GM10248 (cell line): ENCODE measurements at regions not wholly inside any gene's neighbourhood (a gene's known extent, or its start where the extent isn't known, plus 50 kb on each side); places are given as distances from the start of the nearest gene placed in this dataset.

ENCODE experiments used
- CTCF ChIA-PET: fragments of 300-600 bp; sonication (Branson Sonifier 250); formaldehyde crosslinking; extraction: SDS; loops from one replicate; lab custom pipeline; 2021; ENCODE audit warnings: antibody characterized with exemption; lab: Yijun Ruan, JAX
- POLR2A ChIA-PET: fragments of 350-650 bp; sonication (Branson Sonifier 250); formaldehyde crosslinking; extraction: SDS; loops from one replicate; lab custom pipeline; 2020; ENCODE audit warnings: antibody characterized with exemption; lab: Yijun Ruan, JAX
- DNase-seq: peaks from one replicate; pipeline ENCODE4 v3.0.0; 2012; ENCODE audit errors: extremely low spot score
- TF ChIP-seq, protein P1 (sequence below): IDR thresholded peaks from 2 replicates; pipeline ENCODE4 v1.5.1; 2012; ENCODE audit warnings: mild to moderate bottlenecking, low read depth; ENCODE audit errors: extremely low read depth, missing control alignments, control extremely low read depth

DNA sequence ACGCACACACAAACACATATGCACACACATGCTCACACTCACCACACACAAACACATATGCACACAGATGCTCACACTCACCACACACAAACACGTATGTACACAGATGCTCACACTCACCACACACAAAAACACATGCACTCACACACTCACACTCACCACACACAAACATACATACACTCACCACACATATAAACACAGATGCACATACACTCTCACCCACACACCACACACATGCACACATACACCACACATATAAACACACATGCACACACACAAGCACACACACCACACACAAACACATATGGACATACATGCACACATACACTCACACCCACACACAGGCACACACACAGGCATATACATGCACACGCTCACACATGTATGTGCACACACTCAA lies 112.3 kb downstream of the ERMARD start:
- DNase-seq: no peak
- ChIA-PET CTCF (no interaction called here), POLR2A (no interaction called here)
- TF ChIP-seq, protein P1, sequence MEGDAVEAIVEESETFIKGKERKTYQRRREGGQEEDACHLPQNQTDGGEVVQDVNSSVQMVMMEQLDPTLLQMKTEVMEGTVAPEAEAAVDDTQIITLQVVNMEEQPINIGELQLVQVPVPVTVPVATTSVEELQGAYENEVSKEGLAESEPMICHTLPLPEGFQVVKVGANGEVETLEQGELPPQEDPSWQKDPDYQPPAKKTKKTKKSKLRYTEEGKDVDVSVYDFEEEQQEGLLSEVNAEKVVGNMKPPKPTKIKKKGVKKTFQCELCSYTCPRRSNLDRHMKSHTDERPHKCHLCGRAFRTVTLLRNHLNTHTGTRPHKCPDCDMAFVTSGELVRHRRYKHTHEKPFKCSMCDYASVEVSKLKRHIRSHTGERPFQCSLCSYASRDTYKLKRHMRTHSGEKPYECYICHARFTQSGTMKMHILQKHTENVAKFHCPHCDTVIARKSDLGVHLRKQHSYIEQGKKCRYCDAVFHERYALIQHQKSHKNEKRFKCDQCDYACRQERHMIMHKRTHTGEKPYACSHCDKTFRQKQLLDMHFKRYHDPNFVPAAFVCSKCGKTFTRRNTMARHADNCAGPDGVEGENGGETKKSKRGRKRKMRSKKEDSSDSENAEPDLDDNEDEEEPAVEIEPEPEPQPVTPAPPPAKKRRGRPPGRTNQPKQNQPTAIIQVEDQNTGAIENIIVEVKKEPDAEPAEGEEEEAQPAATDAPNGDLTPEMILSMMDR: no peak

DNA sequence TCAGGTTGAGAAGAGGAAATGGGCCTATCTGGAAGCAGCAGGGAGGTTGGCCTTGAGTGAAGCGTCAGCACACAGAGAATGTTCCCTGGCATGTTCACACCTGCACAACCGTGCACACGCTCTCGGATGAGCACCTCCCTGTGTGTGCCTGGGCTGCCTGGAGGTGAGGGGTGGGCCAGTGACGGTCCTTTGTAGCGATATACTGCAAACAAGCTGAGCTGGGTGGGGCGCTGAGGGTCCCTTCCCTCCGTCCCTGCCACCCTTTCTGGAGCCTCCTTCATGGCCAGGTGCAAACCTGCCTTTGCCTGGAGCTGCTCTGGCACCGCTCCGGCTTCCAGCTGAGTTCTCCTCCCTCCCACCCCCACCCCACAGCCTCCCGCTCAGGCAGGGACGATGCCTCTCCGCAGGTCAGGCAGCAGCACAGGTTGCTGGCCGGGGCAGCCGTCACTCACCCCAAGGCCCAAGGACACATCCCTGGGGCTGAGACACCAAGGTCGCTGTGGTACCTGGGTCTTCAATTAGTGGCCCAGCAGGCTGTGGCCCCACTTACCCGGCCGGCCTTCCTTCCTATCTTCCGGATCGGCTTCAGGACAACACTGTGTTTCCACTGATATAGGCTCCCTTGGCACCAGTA lies 111.6 kb downstream of the ERMARD start:
- TF ChIP-seq, protein P1: no peak
- no peak for DNase-seq
- ChIA-PET POLR2A (no interaction called here), CTCF (no interaction called here)

GRCh38 chr6:169862043-169862891 lies 110.8 kb downstream of the ERMARD start:
- ChIA-PET POLR2A (no interaction called here), CTCF (interaction anchor here (1.1 kb wide), 1 partner anchor 15 kb away, joined by 3 read pairs; no protein-coding TSS in a partner anchor)
- TF ChIP-seq, protein P1: no peak
- no peak for DNase-seq

DNA sequence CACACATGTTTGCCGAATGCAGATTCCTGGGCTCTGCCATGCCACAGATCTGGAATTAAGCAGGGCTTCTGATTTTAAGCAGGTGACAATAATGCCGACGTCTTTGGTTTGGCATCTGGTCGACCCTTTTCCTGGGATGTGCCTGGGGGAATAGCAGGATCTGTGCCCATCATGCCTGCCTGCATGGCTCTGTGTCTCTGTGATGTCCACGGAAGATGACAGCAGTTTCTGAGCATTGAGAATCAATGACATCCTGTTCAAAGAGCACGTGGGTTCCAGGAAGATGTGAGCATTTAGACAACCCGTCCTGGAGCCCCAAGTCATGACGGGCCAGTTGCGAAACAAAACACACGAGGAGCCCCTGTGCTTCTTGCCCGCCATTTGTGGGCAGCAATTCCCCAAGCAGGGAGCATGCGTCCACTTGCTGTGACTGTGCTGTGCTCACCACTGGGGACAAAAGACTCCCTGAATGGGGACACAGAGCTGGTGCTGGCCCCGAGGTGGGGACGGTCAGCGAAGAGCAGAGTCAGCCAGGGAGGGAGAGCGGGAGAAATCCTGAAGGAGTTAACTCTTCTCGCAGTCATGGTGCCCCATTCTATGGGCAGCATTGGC lies 110.1 kb downstream of the ERMARD start:
- TF ChIP-seq, protein P1: no peak
- ChIA-PET CTCF (interaction anchor here (1.1 kb wide), 1 partner anchor 15 kb away, joined by 3 read pairs; no protein-coding TSS in a partner anchor), POLR2A (no interaction called here)
- DNase-seq: no peak

DNA sequence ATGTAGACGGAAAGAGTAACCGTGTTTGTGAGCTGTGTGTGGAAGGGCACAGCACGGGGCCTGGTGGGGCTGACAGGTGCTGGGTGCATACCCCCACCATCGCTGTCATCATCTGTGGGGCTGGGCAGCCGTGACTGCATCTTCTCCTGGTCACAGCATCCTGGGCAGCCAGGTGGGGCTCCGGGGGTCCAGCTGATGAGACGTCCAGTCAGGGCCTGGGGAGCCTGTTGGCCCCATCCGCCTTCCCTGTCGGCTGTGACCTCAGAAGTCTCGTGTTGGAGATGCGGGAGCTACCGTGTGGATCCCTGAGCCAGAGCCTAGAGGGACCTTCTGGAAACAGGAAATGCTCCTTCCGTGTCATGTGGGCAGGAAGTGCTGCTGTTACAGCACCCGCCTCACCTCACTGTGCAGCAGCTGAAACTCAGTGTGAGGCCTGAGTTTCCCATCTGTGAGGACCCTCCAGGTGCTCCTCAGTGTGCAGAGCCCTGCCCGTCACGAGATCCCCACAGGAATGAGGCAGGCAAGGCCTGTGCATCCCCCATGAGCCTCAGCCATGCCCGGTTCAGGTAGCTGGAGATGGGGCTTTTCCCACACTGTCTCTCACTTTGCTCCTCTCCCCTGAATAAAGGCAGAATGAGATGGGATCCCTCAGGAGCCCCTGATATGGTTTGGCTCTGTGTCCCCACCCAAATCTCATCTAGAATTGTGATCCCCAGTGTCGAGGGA lies 108.7 kb downstream of the ERMARD start:
- ChIA-PET POLR2A (no interaction called here), CTCF (no interaction called here)
- DNase-seq: no peak
- TF ChIP-seq, protein P1: no peak

- POLR2A ChIA-PET: no interaction called here
- TF ChIP-seq, protein P1: no peak
- CTCF ChIA-PET: no interaction called here
- no peak for DNase-seq
Observed at GRCh38 chr6:169859401-169859977, 108.1 kb downstream of the ERMARD start.
